Transverse colon (tissue), 4 donors: ENCODE measurements at regions not wholly inside any gene's neighbourhood (a gene's known extent, or its start where the extent isn't known, plus 50 kb on each side); places are given as distances from the start of the nearest gene placed in this dataset.

Source experiments
- CTCF ChIP-seq, 5 experiments: fragments of 200-600 bp in 3 of 5; fragments of 450-650 bp in 2 of 5; sonication (generic) in 3 of 5; IDR thresholded peaks; 1 replicate in 2 of 5; 2 replicates in 3 of 5; pipeline ENCODE4 v1.5.1; 2016 to 2017; ENCODE audit warnings: antibody characterized with exemption in 5 of 5, inconsistent platforms in 3 of 5, mild to moderate bottlenecking in 2 of 5, moderate library complexity in 1 of 5
- POLR2A ChIP-seq: fragments of 450-650 bp; IDR thresholded peaks from one replicate; pipeline ENCODE4 v1.6.1; 2016; ENCODE audit warnings: antibody characterized with exemption, mild to moderate bottlenecking, moderate library complexity
- POLR2AphosphoS5 ChIP-seq, 3 donors: sonication (generic); formaldehyde crosslinking; IDR thresholded peaks; one replicate each; pipeline ENCODE4 v1.6.1; 2016; ENCODE audit warnings: antibody characterized with exemption in 3 of 3

- no peak for TF ChIP-seq POLR2A
- TF ChIP-seq CTCF (IDR thresholded peaks at IDR 0.05): no peak
- no peak for TF ChIP-seq POLR2AphosphoS5 (IDR thresholded peaks at IDR 0.05)
These were observed 133.1 kb upstream of the C1orf174 start for GRCh38 chr1:4033129-4033676.
